ENCODE measurements at regions not wholly inside any gene's neighbourhood (a gene's known extent, or its start where the extent isn't known, plus 50 kb on each side); places are given as distances from the start of the nearest gene placed in this dataset.

GRCh38 chr5:21663082-21663481 is 1190.1 kb downstream of the CDH12 start:
- Histone ChIP-seq H3K27ac (no peak overlapping the region), H3K4me3 (no peak overlapping the region), H3K9me3 (no peaks in the 10 kb centered on the region), H3K36me3 (no peaks in the 10 kb centered on the region), H3K4me1 (ENCODE audit: control insufficient read depth in 1 of 2, low read depth in 2 of 2) (no peaks in the 10 kb centered on the region), H3K27me3 (replicated peaks; ENCODE audit: insufficient read depth) (no peaks in the 10 kb centered on the region)
- no peak for TF ChIP-seq CTCF (IDR thresholded peaks at IDR 0.05)
- DNase-seq (ENCODE audit: low spot score), result no peak
- no peak for ATAC-seq (ENCODE audit: insufficient number of reproducible peaks, low FRiP score, low read depth)

- H3K27me3 ChIP-seq (replicated peaks; ENCODE audit: insufficient read depth), result no peaks in the 10 kb centered on the region
- H3K27ac ChIP-seq, result no peak overlapping the region
- DNase-seq (ENCODE audit: low spot score), result no peak
- H3K4me1 ChIP-seq (ENCODE audit: control insufficient read depth in 1 of 2, low read depth in 2 of 2), result no peaks in the 10 kb centered on the region
- TF ChIP-seq CTCF (IDR thresholded peaks at IDR 0.05), result no peak
- no peaks in the 10 kb centered on the region for H3K36me3 ChIP-seq
- no peak for ATAC-seq (ENCODE audit: insufficient number of reproducible peaks, low FRiP score, low read depth)
- H3K4me3 ChIP-seq, result no peak overlapping the region
- no peaks in the 10 kb centered on the region for H3K9me3 ChIP-seq
These were observed 1192.0 kb downstream of the CDH12 start for GRCh38 chr5:21661184-21661583.

- no peaks in the 10 kb centered on the region for H3K36me3 ChIP-seq
- TF ChIP-seq CTCF (IDR thresholded peaks at IDR 0.05), result no peak
- no peak overlapping the region for H3K27ac ChIP-seq
- ATAC-seq (ENCODE audit: insufficient number of reproducible peaks, low FRiP score, low read depth), result no peak
- H3K4me1 ChIP-seq (ENCODE audit: control insufficient read depth in 1 of 2, low read depth in 2 of 2), result no peaks in the 10 kb centered on the region
- H3K27me3 ChIP-seq (replicated peaks; ENCODE audit: insufficient read depth), result no peaks in the 10 kb centered on the region
- H3K4me3 ChIP-seq, result no peak overlapping the region
- DNase-seq (ENCODE audit: low spot score), result no peak
- H3K9me3 ChIP-seq, result no peaks in the 10 kb centered on the region
These were observed 1198.6 kb downstream of the CDH12 start for GRCh38 chr5:21654556-21654955.

- DNase-seq (ENCODE audit: low spot score), result no peak
- TF ChIP-seq CTCF (IDR thresholded peaks at IDR 0.05), result no peak
- no peak for ATAC-seq (ENCODE audit: insufficient number of reproducible peaks, low FRiP score, low read depth)
- H3K9me3 ChIP-seq, result no peaks in the 10 kb centered on the region
- no peak overlapping the region for H3K27ac ChIP-seq
- no peak overlapping the region for H3K4me3 ChIP-seq
- H3K27me3 ChIP-seq (replicated peaks; ENCODE audit: insufficient read depth), result no peaks in the 10 kb centered on the region
- no peaks in the 10 kb centered on the region for H3K36me3 ChIP-seq
- H3K4me1 ChIP-seq (ENCODE audit: control insufficient read depth in 1 of 2, low read depth in 2 of 2), result no peaks in the 10 kb centered on the region
These were observed 1203.2 kb downstream of the CDH12 start for GRCh38 chr5:21649969-21650368.

- Histone ChIP-seq H3K27me3 (replicated peaks; ENCODE audit: insufficient read depth) (no peaks in the 10 kb centered on the region), H3K27ac (no peak overlapping the region), H3K36me3 (no peaks in the 10 kb centered on the region), H3K4me3 (no peak overlapping the region), H3K4me1 (ENCODE audit: control insufficient read depth in 1 of 2, low read depth in 2 of 2) (no peaks in the 10 kb centered on the region), H3K9me3 (no peaks in the 10 kb centered on the region)
- no peak for ATAC-seq (ENCODE audit: insufficient number of reproducible peaks, low FRiP score, low read depth)
- DNase-seq (ENCODE audit: low spot score), result no peak
- TF ChIP-seq CTCF (IDR thresholded peaks at IDR 0.05), result no peak
These were observed 1206.7 kb downstream of the CDH12 start for GRCh38 chr5:21646469-21646868.
